HEK293 (cell line): ENCODE measurements at regions not wholly inside any gene's neighbourhood (a gene's known extent, or its start where the extent isn't known, plus 50 kb on each side); places are given as distances from the start of the nearest gene placed in this dataset.

Experiments used
- MEIS1 ChIP-seq: sonication (generic); formaldehyde crosslinking; IDR thresholded peaks from 2 replicates; pipeline ENCODE4 v1.8.1; 2022; ENCODE audit warnings: missing genetic modification reagents, mild to moderate bottlenecking, borderline replicate concordance
- MYNN ChIP-seq: fragments of 450-650 bp; formaldehyde crosslinking; IDR thresholded peaks from 2 replicates; pipeline ENCODE4 v1.5.1; 2016; ENCODE audit warnings: missing biosample characterization, missing genetic modification characterization, borderline replicate concordance
- OSR2 ChIP-seq: fragments of 450-650 bp; formaldehyde crosslinking; IDR thresholded peaks from 2 replicates; pipeline ENCODE4 v1.5.1; 2016; ENCODE audit warnings: missing biosample characterization, missing genetic modification characterization
- ZBTB20 ChIP-seq: fragments of 450-650 bp; formaldehyde crosslinking; IDR thresholded peaks from 2 replicates; pipeline ENCODE4 v1.5.1; 2016; ENCODE audit warnings: missing biosample characterization, missing genetic modification characterization
- ZFP37 ChIP-seq: fragments of 450-650 bp; formaldehyde crosslinking; IDR thresholded peaks from 2 replicates; pipeline ENCODE4 v1.5.1; 2016; ENCODE audit warnings: missing biosample characterization, missing genetic modification characterization
- ZIC2 ChIP-seq: fragments of 450-650 bp; formaldehyde crosslinking; IDR thresholded peaks from 2 replicates; pipeline ENCODE4 v1.5.1; 2016; ENCODE audit warnings: missing biosample characterization, missing genetic modification characterization
- ZNF16 ChIP-seq: fragments of 450-650 bp; formaldehyde crosslinking; IDR thresholded peaks from 2 replicates; pipeline ENCODE4 v1.5.1; 2016; ENCODE audit warnings: low read depth, missing biosample characterization, missing genetic modification characterization
- ZNF2 ChIP-seq: fragments of 450-650 bp; formaldehyde crosslinking; IDR thresholded peaks from 2 replicates; pipeline ENCODE4 v1.5.1; 2016; ENCODE audit warnings: missing biosample characterization, missing genetic modification characterization
- ZNF211 ChIP-seq: fragments of 450-650 bp; formaldehyde crosslinking; IDR thresholded peaks from 2 replicates; pipeline ENCODE4 v1.5.1; 2016; ENCODE audit warnings: low read depth, missing biosample characterization, missing genetic modification characterization
- ZNF223 ChIP-seq: fragments of 450-650 bp; formaldehyde crosslinking; IDR thresholded peaks from 2 replicates; pipeline ENCODE4 v1.5.1; 2016; ENCODE audit warnings: missing biosample characterization, missing genetic modification characterization
- ZNF24 ChIP-seq: fragments of 450-650 bp; formaldehyde crosslinking; IDR thresholded peaks from 2 replicates; pipeline ENCODE4 v1.5.1; 2016; ENCODE audit warnings: missing biosample characterization, missing genetic modification characterization
- ZNF311 ChIP-seq: fragments of 450-650 bp; formaldehyde crosslinking; IDR thresholded peaks from 2 replicates; pipeline ENCODE4 v1.5.1; 2017; ENCODE audit warnings: missing biosample characterization, missing genetic modification characterization, borderline replicate concordance
- ZNF394 ChIP-seq: fragments of 450-650 bp; formaldehyde crosslinking; IDR thresholded peaks from 2 replicates; pipeline ENCODE4 v1.5.1; 2016; ENCODE audit warnings: missing biosample characterization, missing genetic modification characterization, mild to moderate bottlenecking, moderate library complexity, borderline replicate concordance
- ZNF404 ChIP-seq: fragments of 450-650 bp; formaldehyde crosslinking; IDR thresholded peaks from 2 replicates; pipeline ENCODE4 v1.5.1; 2017; ENCODE audit warnings: missing biosample characterization, missing genetic modification characterization
- ZNF473 ChIP-seq: fragments of 450-650 bp; formaldehyde crosslinking; IDR thresholded peaks from 2 replicates; pipeline ENCODE4 v1.5.1; 2017; ENCODE audit warnings: missing biosample characterization, missing genetic modification characterization
- ZNF510 ChIP-seq: fragments of 450-650 bp; formaldehyde crosslinking; IDR thresholded peaks from 2 replicates; pipeline ENCODE4 v1.5.1; 2018; ENCODE audit warnings: mild to moderate bottlenecking, missing genetic modification characterization, missing biosample characterization; ENCODE audit not compliant: insufficient replicate concordance
- ZNF514 ChIP-seq: fragments of 450-650 bp; formaldehyde crosslinking; IDR thresholded peaks from 2 replicates; pipeline ENCODE4 v1.5.1; 2016; ENCODE audit warnings: missing biosample characterization, missing genetic modification characterization
- ZNF529 ChIP-seq: fragments of 450-650 bp; formaldehyde crosslinking; IDR thresholded peaks from 2 replicates; pipeline ENCODE4 v1.5.1; 2017; ENCODE audit warnings: missing genetic modification characterization, missing biosample characterization; ENCODE audit not compliant: insufficient replicate concordance
- ZNF549 ChIP-seq: fragments of 450-650 bp; IDR thresholded peaks from 2 replicates; pipeline ENCODE4 v1.5.1; 2018; ENCODE audit warnings: missing biosample characterization, missing genetic modification characterization, mild to moderate bottlenecking, inconsistent platforms, moderate library complexity
- ZNF561 ChIP-seq: fragments of 450-650 bp; IDR thresholded peaks from 2 replicates; pipeline ENCODE4 v1.5.1; 2018; ENCODE audit warnings: missing biosample characterization, missing genetic modification characterization, borderline replicate concordance
- ZNF658 ChIP-seq: fragments of 450-650 bp; formaldehyde crosslinking; IDR thresholded peaks from 2 replicates; pipeline ENCODE4; 2016; ENCODE audit warnings: missing biosample characterization, missing genetic modification characterization
- ZNF664 ChIP-seq: fragments of 450-650 bp; formaldehyde crosslinking; IDR thresholded peaks from 2 replicates; pipeline ENCODE4 v1.5.1; 2016; ENCODE audit warnings: missing biosample characterization, missing genetic modification characterization
- ZNF76 ChIP-seq: fragments of 450-650 bp; formaldehyde crosslinking; IDR thresholded peaks from 2 replicates; pipeline ENCODE4; 2016; ENCODE audit warnings: low read depth, missing biosample characterization, missing genetic modification characterization, borderline replicate concordance
- ZNF830 ChIP-seq: fragments of 450-650 bp; IDR thresholded peaks from 2 replicates; pipeline ENCODE4 v1.5.0; 2018; ENCODE audit warnings: missing biosample characterization, missing genetic modification characterization, low read depth, mild to moderate bottlenecking, moderate library complexity
- ZXDB ChIP-seq: fragments of 450-650 bp; formaldehyde crosslinking; IDR thresholded peaks from 2 replicates; pipeline ENCODE4 v1.5.1; 2016; ENCODE audit warnings: missing biosample characterization, missing genetic modification characterization
- TF ChIP-seq, protein P1 (sequence below): fragments of 450-650 bp; formaldehyde crosslinking; IDR thresholded peaks from 2 replicates; pipeline ENCODE4 v1.5.1; 2016; ENCODE audit warnings: missing biosample characterization, missing genetic modification characterization
- TF ChIP-seq, protein P2 (sequence below): fragments of 450-650 bp; formaldehyde crosslinking; IDR thresholded peaks from 2 replicates; pipeline ENCODE4 v1.5.1; 2016; ENCODE audit warnings: missing biosample characterization, missing genetic modification characterization
- TF ChIP-seq, protein P3 (sequence below): fragments of 450-650 bp; formaldehyde crosslinking; IDR thresholded peaks from 2 replicates; pipeline ENCODE4 v1.5.1; 2016; ENCODE audit warnings: missing biosample characterization, missing genetic modification characterization
- TF ChIP-seq, protein P4 (sequence below): fragments of 450-650 bp; formaldehyde crosslinking; IDR thresholded peaks from 2 replicates; pipeline ENCODE4 v1.5.1; 2017; ENCODE audit warnings: missing biosample characterization, missing genetic modification characterization
- TF ChIP-seq, protein P5 (sequence below): fragments of 450-650 bp; formaldehyde crosslinking; IDR thresholded peaks from 2 replicates; pipeline ENCODE4 v1.5.1; 2016; ENCODE audit warnings: missing biosample characterization, missing genetic modification characterization
- TF ChIP-seq, protein P6 (sequence below): fragments of 450-650 bp; formaldehyde crosslinking; IDR thresholded peaks from 2 replicates; pipeline ENCODE4 v1.5.1; 2016; ENCODE audit warnings: missing biosample characterization, missing genetic modification characterization

DNA sequence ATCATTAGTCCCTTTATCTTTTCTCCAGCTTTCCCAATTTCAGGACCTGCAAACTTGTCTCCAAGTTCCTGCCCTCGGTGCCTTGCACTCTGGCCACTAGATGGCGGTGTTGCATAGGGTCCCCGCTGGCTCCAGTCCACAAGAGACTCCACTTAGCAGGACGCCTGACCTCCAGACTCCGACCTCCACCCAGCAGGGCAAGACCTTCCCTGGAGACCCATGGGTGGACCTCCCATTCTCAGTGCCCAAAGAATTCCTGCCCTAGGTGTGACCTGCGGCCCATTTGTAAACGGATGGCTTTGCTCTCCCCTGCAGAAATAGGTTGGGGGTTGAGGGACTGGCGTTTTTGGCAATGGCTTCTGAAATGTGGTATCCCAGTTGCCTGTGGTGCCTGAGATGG lies 82.6 kb downstream of the LSM3 start (continued):
- no peak for TF ChIP-seq ZNF658 (tag by site-specific recombination)
- TF ChIP-seq ZNF211 (tag by site-specific recombination) = no peak
- 0 out of 2 replicates have a peak, but pooled peaks have one; percentile 60 for TF ChIP-seq ZFP37 (tag by site-specific recombination)
- TF ChIP-seq ZNF514 = no peak
- TF ChIP-seq ZNF830 = no peak
- TF ChIP-seq, protein P1, sequence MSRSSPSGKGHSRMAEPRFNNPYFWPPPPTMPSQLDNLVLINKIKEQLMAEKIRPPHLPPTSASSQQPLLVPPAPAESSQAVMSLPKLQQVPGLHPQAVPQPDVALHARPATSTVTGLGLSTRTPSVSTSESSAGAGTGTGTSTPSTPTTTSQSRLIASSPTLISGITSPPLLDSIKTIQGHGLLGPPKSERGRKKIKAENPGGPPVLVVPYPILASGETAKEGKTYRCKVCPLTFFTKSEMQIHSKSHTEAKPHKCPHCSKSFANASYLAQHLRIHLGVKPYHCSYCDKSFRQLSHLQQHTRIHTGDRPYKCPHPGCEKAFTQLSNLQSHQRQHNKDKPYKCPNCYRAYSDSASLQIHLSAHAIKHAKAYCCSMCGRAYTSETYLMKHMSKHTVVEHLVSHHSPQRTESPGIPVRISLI = no peak
- TF ChIP-seq, protein P2, sequence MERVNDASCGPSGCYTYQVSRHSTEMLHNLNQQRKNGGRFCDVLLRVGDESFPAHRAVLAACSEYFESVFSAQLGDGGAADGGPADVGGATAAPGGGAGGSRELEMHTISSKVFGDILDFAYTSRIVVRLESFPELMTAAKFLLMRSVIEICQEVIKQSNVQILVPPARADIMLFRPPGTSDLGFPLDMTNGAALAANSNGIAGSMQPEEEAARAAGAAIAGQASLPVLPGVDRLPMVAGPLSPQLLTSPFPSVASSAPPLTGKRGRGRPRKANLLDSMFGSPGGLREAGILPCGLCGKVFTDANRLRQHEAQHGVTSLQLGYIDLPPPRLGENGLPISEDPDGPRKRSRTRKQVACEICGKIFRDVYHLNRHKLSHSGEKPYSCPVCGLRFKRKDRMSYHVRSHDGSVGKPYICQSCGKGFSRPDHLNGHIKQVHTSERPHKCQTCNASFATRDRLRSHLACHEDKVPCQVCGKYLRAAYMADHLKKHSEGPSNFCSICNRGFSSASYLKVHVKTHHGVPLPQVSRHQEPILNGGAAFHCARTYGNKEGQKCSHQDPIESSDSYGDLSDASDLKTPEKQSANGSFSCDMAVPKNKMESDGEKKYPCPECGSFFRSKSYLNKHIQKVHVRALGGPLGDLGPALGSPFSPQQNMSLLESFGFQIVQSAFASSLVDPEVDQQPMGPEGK (tag by site-specific recombination) = no peak
- peak; percentile 86 for TF ChIP-seq ZNF2 (tag by site-specific recombination)
- no peak for TF ChIP-seq OSR2 (tag by site-specific recombination)
- TF ChIP-seq ZNF394 (tag by site-specific recombination) = no peak
- TF ChIP-seq MYNN (tag by site-specific recombination) = no peak
- no peak for TF ChIP-seq ZNF76 (tag by site-specific recombination)
- no peak for TF ChIP-seq ZNF664
- TF ChIP-seq ZNF404 (tag by site-specific recombination) = no peak
- TF ChIP-seq, protein P3, sequence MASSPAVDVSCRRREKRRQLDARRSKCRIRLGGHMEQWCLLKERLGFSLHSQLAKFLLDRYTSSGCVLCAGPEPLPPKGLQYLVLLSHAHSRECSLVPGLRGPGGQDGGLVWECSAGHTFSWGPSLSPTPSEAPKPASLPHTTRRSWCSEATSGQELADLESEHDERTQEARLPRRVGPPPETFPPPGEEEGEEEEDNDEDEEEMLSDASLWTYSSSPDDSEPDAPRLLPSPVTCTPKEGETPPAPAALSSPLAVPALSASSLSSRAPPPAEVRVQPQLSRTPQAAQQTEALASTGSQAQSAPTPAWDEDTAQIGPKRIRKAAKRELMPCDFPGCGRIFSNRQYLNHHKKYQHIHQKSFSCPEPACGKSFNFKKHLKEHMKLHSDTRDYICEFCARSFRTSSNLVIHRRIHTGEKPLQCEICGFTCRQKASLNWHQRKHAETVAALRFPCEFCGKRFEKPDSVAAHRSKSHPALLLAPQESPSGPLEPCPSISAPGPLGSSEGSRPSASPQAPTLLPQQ (tag by site-specific recombination) = peak; percentile 23; the same call in 1 of the 2 replicates
- TF ChIP-seq ZNF16 (tag by site-specific recombination) = no peak
- no peak for TF ChIP-seq ZNF510 (tag by site-specific recombination)
- TF ChIP-seq ZNF561 (tag by site-specific recombination) = no peak
- TF ChIP-seq, protein P4, sequence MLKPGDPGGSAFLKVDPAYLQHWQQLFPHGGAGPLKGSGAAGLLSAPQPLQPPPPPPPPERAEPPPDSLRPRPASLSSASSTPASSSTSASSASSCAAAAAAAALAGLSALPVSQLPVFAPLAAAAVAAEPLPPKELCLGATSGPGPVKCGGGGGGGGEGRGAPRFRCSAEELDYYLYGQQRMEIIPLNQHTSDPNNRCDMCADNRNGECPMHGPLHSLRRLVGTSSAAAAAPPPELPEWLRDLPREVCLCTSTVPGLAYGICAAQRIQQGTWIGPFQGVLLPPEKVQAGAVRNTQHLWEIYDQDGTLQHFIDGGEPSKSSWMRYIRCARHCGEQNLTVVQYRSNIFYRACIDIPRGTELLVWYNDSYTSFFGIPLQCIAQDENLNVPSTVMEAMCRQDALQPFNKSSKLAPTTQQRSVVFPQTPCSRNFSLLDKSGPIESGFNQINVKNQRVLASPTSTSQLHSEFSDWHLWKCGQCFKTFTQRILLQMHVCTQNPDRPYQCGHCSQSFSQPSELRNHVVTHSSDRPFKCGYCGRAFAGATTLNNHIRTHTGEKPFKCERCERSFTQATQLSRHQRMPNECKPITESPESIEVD (tag by site-specific recombination) = no peak
- TF ChIP-seq ZBTB20 = no peak
- no peak for TF ChIP-seq ZNF223 (tag by site-specific recombination)
- TF ChIP-seq ZNF24 = no peak
- TF ChIP-seq ZNF549 = no peak
- TF ChIP-seq ZIC2 (tag by site-specific recombination) = peak; percentile 65; the same call in 1 of the 2 replicates
- TF ChIP-seq, protein P5, sequence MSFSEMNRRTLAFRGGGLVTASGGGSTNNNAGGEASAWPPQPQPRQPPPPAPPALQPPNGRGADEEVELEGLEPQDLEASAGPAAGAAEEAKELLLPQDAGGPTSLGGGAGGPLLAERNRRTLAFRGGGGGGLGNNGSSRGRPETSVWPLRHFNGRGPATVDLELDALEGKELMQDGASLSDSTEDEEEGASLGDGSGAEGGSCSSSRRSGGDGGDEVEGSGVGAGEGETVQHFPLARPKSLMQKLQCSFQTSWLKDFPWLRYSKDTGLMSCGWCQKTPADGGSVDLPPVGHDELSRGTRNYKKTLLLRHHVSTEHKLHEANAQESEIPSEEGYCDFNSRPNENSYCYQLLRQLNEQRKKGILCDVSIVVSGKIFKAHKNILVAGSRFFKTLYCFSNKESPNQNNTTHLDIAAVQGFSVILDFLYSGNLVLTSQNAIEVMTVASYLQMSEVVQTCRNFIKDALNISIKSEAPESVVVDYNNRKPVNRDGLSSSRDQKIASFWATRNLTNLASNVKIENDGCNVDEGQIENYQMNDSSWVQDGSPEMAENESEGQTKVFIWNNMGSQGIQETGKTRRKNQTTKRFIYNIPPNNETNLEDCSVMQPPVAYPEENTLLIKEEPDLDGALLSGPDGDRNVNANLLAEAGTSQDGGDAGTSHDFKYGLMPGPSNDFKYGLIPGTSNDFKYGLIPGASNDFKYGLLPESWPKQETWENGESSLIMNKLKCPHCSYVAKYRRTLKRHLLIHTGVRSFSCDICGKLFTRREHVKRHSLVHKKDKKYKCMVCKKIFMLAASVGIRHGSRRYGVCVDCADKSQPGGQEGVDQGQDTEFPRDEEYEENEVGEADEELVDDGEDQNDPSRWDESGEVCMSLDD (tag by site-specific recombination) = no peak
- TF ChIP-seq, protein P6, sequence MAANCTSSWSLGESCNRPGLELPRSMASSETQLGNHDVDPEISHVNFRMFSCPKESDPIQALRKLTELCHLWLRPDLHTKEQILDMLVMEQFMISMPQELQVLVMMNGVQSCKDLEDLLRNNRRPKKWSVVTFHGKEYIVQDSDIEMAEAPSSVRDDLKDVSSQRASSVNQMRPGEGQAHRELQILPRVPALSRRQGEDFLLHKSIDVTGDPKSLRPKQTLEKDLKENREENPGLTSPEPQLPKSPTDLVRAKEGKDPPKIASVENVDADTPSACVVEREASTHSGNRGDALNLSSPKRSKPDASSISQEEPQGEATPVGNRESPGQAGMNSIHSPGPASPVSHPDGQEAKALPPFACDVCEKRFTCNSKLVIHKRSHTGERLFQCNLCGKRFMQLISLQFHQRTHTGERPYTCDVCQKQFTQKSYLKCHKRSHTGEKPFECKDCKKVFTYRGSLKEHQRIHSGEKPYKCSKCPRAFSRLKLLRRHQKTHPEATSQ (tag by site-specific recombination) = no peak
- no peak for TF ChIP-seq MEIS1
- TF ChIP-seq ZNF311 = no peak
- TF ChIP-seq ZNF473 = no peak
- TF ChIP-seq ZNF529 (tag by site-specific recombination) = no peak
- no peak for TF ChIP-seq ZXDB (tag by site-specific recombination)
